K562 (cell line): ENCODE measurements at regions not wholly inside any gene's neighbourhood (a gene's known extent, or its start where the extent isn't known, plus 50 kb on each side); places are given as distances from the start of the nearest gene placed in this dataset.

ENCODE experiments used
- NRF1 ChIP-seq, 2 experiments: fragments of 450-650 bp; IDR thresholded peaks in 1 of 2; conservative IDR thresholded peaks in 1 of 2; 2 replicates each; pipeline ENCODE4 v1.6.1; 2014; ENCODE audit warnings: mild to moderate bottlenecking in 2 of 2
- REST ChIP-seq, 2 experiments: fragments of 450-650 bp; formaldehyde crosslinking in 1 of 2; IDR thresholded peaks; 2 replicates each; pipeline versions ENCODE4 v1.4.0 to v1.6.1; 2014 to 2020; ENCODE audit warnings: mild to moderate bottlenecking in 2 of 2, borderline replicate concordance in 1 of 2, low read depth in 1 of 2
- RREB1 ChIP-seq: fragments of 250-450 bp; sonication (Bioruptor Pico); IDR thresholded peaks from 2 replicates; pipeline ENCODE4 v1.4.0; 2020
- ZFP36 ChIP-seq: fragments of 150-350 bp; IDR thresholded peaks from 2 replicates; pipeline ENCODE4 v1.6.1; 2018; ENCODE audit warnings: low read length, low read depth; ENCODE audit not compliant: partially characterized antibody

- TF ChIP-seq RREB1 (CRISPR knock-in tag) (no peak), REST (IDR thresholded peaks at IDR 0.05; ENCODE audit: borderline replicate concordance) (no peak), REST (CRISPR knock-in tag; IDR thresholded peaks at IDR 0.05; ENCODE audit: low read depth) (no peak), ZFP36 (no peak), NRF1 (conservative IDR thresholded peaks at IDR 0.05 in 1 of 2, IDR thresholded peaks at IDR 0.05 in 1 of 2) (no peak)
These were observed 109.1 kb upstream of the CRIM1 start (continued) for GRCh38 chr2:36246320-36246990.
